ENCODE measurements at regions not wholly inside any gene's neighbourhood (a gene's known extent, or its start where the extent isn't known, plus 50 kb on each side); places are given as distances from the start of the nearest gene placed in this dataset.

- ATAC-seq = no peak
- no peak for TF ChIP-seq TOX (CRISPR knock-in tag; IDR thresholded peaks at IDR 0.05; ENCODE audit: borderline replicate concordance)
- no peak for TF ChIP-seq ZNF565 (CRISPR knock-in tag; conservative IDR thresholded peaks at IDR 0.05; ENCODE audit: low read depth)
- no peak for TF ChIP-seq SNAI2 (CRISPR knock-in tag; IDR thresholded peaks at IDR 0.05)
- no peak for TF ChIP-seq ZFP3 (CRISPR knock-in tag; IDR thresholded peaks at IDR 0.05)
- no peak for TF ChIP-seq CSRNP3 (CRISPR knock-in tag; IDR thresholded peaks at IDR 0.05)
- no peak for TF ChIP-seq TCF4 (CRISPR knock-in tag; IDR thresholded peaks at IDR 0.05; ENCODE audit: borderline replicate concordance)
- TF ChIP-seq GLIS3 (CRISPR knock-in tag; IDR thresholded peaks at IDR 0.05) = no peak
- TF ChIP-seq ZNF70 (CRISPR knock-in tag; IDR thresholded peaks at IDR 0.05) = no peak
- TF ChIP-seq CSDC2 (CRISPR knock-in tag; IDR thresholded peaks at IDR 0.05) = no peak
- TF ChIP-seq, protein P1, sequence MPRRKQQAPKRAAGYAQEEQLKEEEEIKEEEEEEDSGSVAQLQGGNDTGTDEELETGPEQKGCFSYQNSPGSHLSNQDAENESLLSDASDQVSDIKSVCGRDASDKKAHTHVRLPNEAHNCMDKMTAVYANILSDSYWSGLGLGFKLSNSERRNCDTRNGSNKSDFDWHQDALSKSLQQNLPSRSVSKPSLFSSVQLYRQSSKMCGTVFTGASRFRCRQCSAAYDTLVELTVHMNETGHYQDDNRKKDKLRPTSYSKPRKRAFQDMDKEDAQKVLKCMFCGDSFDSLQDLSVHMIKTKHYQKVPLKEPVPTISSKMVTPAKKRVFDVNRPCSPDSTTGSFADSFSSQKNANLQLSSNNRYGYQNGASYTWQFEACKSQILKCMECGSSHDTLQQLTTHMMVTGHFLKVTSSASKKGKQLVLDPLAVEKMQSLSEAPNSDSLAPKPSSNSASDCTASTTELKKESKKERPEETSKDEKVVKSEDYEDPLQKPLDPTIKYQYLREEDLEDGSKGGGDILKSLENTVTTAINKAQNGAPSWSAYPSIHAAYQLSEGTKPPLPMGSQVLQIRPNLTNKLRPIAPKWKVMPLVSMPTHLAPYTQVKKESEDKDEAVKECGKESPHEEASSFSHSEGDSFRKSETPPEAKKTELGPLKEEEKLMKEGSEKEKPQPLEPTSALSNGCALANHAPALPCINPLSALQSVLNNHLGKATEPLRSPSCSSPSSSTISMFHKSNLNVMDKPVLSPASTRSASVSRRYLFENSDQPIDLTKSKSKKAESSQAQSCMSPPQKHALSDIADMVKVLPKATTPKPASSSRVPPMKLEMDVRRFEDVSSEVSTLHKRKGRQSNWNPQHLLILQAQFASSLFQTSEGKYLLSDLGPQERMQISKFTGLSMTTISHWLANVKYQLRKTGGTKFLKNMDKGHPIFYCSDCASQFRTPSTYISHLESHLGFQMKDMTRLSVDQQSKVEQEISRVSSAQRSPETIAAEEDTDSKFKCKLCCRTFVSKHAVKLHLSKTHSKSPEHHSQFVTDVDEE (CRISPR knock-in tag; IDR thresholded peaks at IDR 0.05) = no peak
- TF ChIP-seq CREB5 (CRISPR knock-in tag; IDR thresholded peaks at IDR 0.05; ENCODE audit: low read depth) = no peak
- no peak for TF ChIP-seq PPARA (CRISPR knock-in tag; IDR thresholded peaks at IDR 0.05; ENCODE audit: borderline replicate concordance)
- TF ChIP-seq, protein P2, sequence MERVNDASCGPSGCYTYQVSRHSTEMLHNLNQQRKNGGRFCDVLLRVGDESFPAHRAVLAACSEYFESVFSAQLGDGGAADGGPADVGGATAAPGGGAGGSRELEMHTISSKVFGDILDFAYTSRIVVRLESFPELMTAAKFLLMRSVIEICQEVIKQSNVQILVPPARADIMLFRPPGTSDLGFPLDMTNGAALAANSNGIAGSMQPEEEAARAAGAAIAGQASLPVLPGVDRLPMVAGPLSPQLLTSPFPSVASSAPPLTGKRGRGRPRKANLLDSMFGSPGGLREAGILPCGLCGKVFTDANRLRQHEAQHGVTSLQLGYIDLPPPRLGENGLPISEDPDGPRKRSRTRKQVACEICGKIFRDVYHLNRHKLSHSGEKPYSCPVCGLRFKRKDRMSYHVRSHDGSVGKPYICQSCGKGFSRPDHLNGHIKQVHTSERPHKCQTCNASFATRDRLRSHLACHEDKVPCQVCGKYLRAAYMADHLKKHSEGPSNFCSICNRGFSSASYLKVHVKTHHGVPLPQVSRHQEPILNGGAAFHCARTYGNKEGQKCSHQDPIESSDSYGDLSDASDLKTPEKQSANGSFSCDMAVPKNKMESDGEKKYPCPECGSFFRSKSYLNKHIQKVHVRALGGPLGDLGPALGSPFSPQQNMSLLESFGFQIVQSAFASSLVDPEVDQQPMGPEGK (CRISPR knock-in tag; IDR thresholded peaks at IDR 0.05; ENCODE audit: borderline replicate concordance) = no peak
- no peak for TF ChIP-seq ISL1 (CRISPR knock-in tag; IDR thresholded peaks at IDR 0.05)
- no peak for TF ChIP-seq RARB (CRISPR knock-in tag; IDR thresholded peaks at IDR 0.05)
- TF ChIP-seq OSR1 (CRISPR knock-in tag; IDR thresholded peaks at IDR 0.05) = no peak
- TF ChIP-seq ARNTL (CRISPR knock-in tag; IDR thresholded peaks at IDR 0.05; ENCODE audit: borderline replicate concordance, low read depth) = no peak
- TF ChIP-seq BACH2 (CRISPR knock-in tag; IDR thresholded peaks at IDR 0.05; ENCODE audit: borderline replicate concordance) = no peak
- no peak for TF ChIP-seq ZC3H10 (CRISPR knock-in tag; IDR thresholded peaks at IDR 0.05)
Observed at GRCh38 chr4:186405957-186406356, 140.0 kb downstream of the F11 start.

- no peak for TF ChIP-seq ZNF565 (CRISPR knock-in tag; conservative IDR thresholded peaks at IDR 0.05; ENCODE audit: low read depth)
- TF ChIP-seq ARNTL (CRISPR knock-in tag; IDR thresholded peaks at IDR 0.05; ENCODE audit: borderline replicate concordance, low read depth) = no peak
- no peak for TF ChIP-seq CSDC2 (CRISPR knock-in tag; IDR thresholded peaks at IDR 0.05)
- no peak for TF ChIP-seq CSRNP3 (CRISPR knock-in tag; IDR thresholded peaks at IDR 0.05)
- TF ChIP-seq, protein P2 (CRISPR knock-in tag; IDR thresholded peaks at IDR 0.05; ENCODE audit: borderline replicate concordance) = no peak
- TF ChIP-seq OSR1 (CRISPR knock-in tag; IDR thresholded peaks at IDR 0.05) = no peak
- no peak for TF ChIP-seq CREB5 (CRISPR knock-in tag; IDR thresholded peaks at IDR 0.05; ENCODE audit: low read depth)
- TF ChIP-seq TOX (CRISPR knock-in tag; IDR thresholded peaks at IDR 0.05; ENCODE audit: borderline replicate concordance) = no peak
- no peak for TF ChIP-seq ESRRG (CRISPR knock-in tag; IDR thresholded peaks at IDR 0.05)
- no peak for TF ChIP-seq RARB (CRISPR knock-in tag; IDR thresholded peaks at IDR 0.05)
- TF ChIP-seq ZFP3 (CRISPR knock-in tag; IDR thresholded peaks at IDR 0.05) = no peak
- TF ChIP-seq BACH2 (CRISPR knock-in tag; IDR thresholded peaks at IDR 0.05; ENCODE audit: borderline replicate concordance) = no peak
- TF ChIP-seq POU6F1 (CRISPR knock-in tag; IDR thresholded peaks at IDR 0.05; ENCODE audit: borderline replicate concordance, low read depth) = no peak
- no peak for TF ChIP-seq ZC3H10 (CRISPR knock-in tag; IDR thresholded peaks at IDR 0.05)
- no peak for TF ChIP-seq SNAI2 (CRISPR knock-in tag; IDR thresholded peaks at IDR 0.05)
- TF ChIP-seq GLIS3 (CRISPR knock-in tag; IDR thresholded peaks at IDR 0.05) = no peak
- TF ChIP-seq ZNF8 (CRISPR knock-in tag; IDR thresholded peaks at IDR 0.05) = no peak
- no peak for TF ChIP-seq PPARA (CRISPR knock-in tag; IDR thresholded peaks at IDR 0.05; ENCODE audit: borderline replicate concordance)
- TF ChIP-seq ZNF70 (CRISPR knock-in tag; IDR thresholded peaks at IDR 0.05) = no peak
- no peak for TF ChIP-seq ZFP30 (CRISPR knock-in tag; IDR thresholded peaks at IDR 0.05)
- ATAC-seq = no peak
Observed at GRCh38 chr4:186404562-186405134, 138.7 kb downstream of the F11 start.

All from SK-N-SH treated with all-trans-retinoic acid at 6 μM for 48 hours (cell line).